ENCODE measurements at regions not wholly inside any gene's neighbourhood (a gene's known extent, or its start where the extent isn't known, plus 50 kb on each side); places are given as distances from the start of the nearest gene placed in this dataset.

DNA sequence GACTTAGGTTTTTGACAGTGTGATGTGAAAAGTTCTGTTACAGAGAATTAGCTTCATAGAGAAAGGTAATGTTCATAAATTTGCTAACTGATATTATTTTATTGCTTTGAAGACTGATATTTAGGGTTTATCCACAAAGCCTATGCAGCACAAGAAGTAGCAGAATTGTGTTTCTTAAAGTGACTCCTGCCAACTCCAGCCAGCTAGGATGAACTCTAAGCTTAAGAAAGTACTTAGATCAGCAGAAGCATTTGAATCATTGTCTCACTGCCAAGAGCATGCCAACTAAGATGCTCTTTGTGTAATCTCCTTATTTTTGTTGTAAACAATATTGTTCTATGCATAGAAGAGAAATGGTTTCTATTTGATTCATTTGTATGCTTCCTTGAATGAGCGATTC lies 589.4 kb upstream of the ADGRL4 start:
- Histone ChIP-seq H3K27ac (ENCODE audit: low read length) (no peak overlapping the region), H3K27me3 (ENCODE audit: control insufficient read depth, insufficient read depth, low read length) (no peaks in the 10 kb centered on the region), H3K4me3 (ENCODE audit: low read depth in 2 of 2, low read length in 2 of 2) (no peak overlapping the region), H3K4me1 (ENCODE audit: control insufficient read depth, insufficient read depth, low read length) (no peaks in the 10 kb centered on the region), H3K9me3 (ENCODE audit: control insufficient read depth, insufficient read depth, low read depth, low read length) (peaks cover 2% of the 10 kb centered on the region; the same call in 1 of the 2 replicates), H3K36me3 (ENCODE audit: control insufficient read depth, insufficient read depth, low read length) (no peaks in the 10 kb centered on the region)
- intact Hi-C loops (cut with micrococcal nuclease; ENCODE audit: unreplicated experiment), result no loop called here
- no peak for DNase-seq (ENCODE audit: low read depth, low spot score)
- no peak for ATAC-seq
- POLR2A ChIA-PET, result no interaction called here
- CTCF ChIA-PET, result no interaction called here
- in situ Hi-C loops (cut with HindIII; ENCODE audit: low pct_unique_long_range_greater_than_20kb, low sequenced_read_pairs), result no loop called here
- BruUV-seq (replicated peaks), result no TSS peak
- TF ChIP-seq, protein P1, sequence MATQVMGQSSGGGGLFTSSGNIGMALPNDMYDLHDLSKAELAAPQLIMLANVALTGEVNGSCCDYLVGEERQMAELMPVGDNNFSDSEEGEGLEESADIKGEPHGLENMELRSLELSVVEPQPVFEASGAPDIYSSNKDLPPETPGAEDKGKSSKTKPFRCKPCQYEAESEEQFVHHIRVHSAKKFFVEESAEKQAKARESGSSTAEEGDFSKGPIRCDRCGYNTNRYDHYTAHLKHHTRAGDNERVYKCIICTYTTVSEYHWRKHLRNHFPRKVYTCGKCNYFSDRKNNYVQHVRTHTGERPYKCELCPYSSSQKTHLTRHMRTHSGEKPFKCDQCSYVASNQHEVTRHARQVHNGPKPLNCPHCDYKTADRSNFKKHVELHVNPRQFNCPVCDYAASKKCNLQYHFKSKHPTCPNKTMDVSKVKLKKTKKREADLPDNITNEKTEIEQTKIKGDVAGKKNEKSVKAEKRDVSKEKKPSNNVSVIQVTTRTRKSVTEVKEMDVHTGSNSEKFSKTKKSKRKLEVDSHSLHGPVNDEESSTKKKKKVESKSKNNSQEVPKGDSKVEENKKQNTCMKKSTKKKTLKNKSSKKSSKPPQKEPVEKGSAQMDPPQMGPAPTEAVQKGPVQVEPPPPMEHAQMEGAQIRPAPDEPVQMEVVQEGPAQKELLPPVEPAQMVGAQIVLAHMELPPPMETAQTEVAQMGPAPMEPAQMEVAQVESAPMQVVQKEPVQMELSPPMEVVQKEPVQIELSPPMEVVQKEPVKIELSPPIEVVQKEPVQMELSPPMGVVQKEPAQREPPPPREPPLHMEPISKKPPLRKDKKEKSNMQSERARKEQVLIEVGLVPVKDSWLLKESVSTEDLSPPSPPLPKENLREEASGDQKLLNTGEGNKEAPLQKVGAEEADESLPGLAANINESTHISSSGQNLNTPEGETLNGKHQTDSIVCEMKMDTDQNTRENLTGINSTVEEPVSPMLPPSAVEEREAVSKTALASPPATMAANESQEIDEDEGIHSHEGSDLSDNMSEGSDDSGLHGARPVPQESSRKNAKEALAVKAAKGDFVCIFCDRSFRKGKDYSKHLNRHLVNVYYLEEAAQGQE (IDR thresholded peaks at IDR 0.05; ENCODE audit: insufficient read depth in 1 of 2, low read depth in 2 of 2, low read length in 1 of 2), result no peak
- TF ChIP-seq, protein P2, sequence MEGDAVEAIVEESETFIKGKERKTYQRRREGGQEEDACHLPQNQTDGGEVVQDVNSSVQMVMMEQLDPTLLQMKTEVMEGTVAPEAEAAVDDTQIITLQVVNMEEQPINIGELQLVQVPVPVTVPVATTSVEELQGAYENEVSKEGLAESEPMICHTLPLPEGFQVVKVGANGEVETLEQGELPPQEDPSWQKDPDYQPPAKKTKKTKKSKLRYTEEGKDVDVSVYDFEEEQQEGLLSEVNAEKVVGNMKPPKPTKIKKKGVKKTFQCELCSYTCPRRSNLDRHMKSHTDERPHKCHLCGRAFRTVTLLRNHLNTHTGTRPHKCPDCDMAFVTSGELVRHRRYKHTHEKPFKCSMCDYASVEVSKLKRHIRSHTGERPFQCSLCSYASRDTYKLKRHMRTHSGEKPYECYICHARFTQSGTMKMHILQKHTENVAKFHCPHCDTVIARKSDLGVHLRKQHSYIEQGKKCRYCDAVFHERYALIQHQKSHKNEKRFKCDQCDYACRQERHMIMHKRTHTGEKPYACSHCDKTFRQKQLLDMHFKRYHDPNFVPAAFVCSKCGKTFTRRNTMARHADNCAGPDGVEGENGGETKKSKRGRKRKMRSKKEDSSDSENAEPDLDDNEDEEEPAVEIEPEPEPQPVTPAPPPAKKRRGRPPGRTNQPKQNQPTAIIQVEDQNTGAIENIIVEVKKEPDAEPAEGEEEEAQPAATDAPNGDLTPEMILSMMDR (IDR thresholded peaks at IDR 0.05), result no peak
- TF ChIP-seq SIN3A (IDR thresholded peaks at IDR 0.05; ENCODE audit: borderline replicate concordance, insufficient read depth, low read depth, low read length), result no peak
- TF ChIP-seq TCF7L2 (IDR thresholded peaks at IDR 0.05; ENCODE audit: low read depth, low read length), result no peak
- no peak for TF ChIP-seq POLR2AphosphoS5 (IDR thresholded peaks at IDR 0.05; ENCODE audit: low read depth, low read length)

DNA sequence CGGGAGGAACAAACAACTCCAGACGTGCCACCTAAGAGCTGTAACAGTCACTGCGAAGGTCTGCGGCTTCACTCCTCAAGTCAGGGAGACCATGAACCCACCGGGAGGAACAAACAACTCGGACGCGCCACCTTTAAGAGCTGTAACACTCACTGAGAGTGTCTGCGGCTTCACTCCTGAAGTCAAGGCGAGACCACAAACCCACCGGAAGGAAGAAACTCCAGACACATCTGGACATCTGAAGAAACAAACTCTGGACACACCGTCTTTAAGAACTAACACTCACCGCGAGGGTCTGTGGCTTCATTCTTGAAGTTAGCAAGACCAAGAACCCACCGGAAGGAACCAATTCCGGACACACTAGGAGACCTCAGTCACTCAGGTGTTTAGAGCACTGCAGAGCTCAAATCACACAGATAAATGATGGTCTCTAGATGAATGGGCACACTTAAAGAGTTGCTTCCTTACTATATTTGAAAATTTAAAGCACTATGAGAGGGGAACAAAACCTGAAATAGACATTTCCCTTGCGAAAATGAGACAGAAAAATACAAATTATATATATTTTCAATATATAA lies 587.7 kb upstream of the ADGRL4 start:
- Histone ChIP-seq H3K27me3 (ENCODE audit: control insufficient read depth, insufficient read depth, low read length) (no peaks in the 10 kb centered on the region), H3K4me1 (ENCODE audit: control insufficient read depth, insufficient read depth, low read length) (no peaks in the 10 kb centered on the region), H3K27ac (ENCODE audit: low read length) (no peak overlapping the region), H3K36me3 (ENCODE audit: control insufficient read depth, insufficient read depth, low read length) (no peaks in the 10 kb centered on the region), H3K4me3 (ENCODE audit: low read depth in 2 of 2, low read length in 2 of 2) (no peak overlapping the region), H3K9me3 (ENCODE audit: control insufficient read depth, insufficient read depth, low read depth, low read length) (no peaks in the 10 kb centered on the region)
- ATAC-seq, result no peak
- intact Hi-C loops (cut with micrococcal nuclease; ENCODE audit: unreplicated experiment) (no loop called here), in situ Hi-C loops (cut with HindIII; ENCODE audit: low pct_unique_long_range_greater_than_20kb, low sequenced_read_pairs) (no loop called here)
- CTCF ChIA-PET, result no interaction called here
- TF ChIP-seq POLR2AphosphoS5 (IDR thresholded peaks at IDR 0.05; ENCODE audit: low read depth, low read length), result no peak
- no peak for TF ChIP-seq SIN3A (IDR thresholded peaks at IDR 0.05; ENCODE audit: borderline replicate concordance, insufficient read depth, low read depth, low read length)
- no TSS peak for BruUV-seq (replicated peaks)
- POLR2A ChIA-PET, result no interaction called here
- DNase-seq (ENCODE audit: low read depth, low spot score), result no peak

DNA sequence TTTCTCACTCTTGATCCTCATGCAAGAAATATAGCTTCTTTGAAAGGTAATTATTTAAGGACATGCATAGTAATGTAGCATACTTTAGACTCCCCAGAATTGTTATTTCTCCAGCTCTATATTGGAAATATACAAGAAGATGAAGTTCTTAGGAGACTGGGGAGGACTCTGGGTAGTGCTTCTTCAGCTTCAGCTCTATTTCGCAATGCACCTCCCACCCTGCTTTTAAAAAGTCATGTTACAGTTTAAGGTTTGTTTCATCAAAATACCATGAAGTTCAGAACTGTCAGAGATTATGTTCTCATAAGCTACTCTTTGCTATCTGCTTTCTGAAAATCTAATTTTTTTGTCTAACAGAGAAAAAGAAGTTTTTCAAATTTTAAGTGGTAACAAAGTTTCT lies 586.2 kb upstream of the ADGRL4 start:
- Histone ChIP-seq H3K4me1 (ENCODE audit: control insufficient read depth, insufficient read depth, low read length) (no peaks in the 10 kb centered on the region), H3K4me3 (ENCODE audit: low read depth in 2 of 2, low read length in 2 of 2) (no peak overlapping the region), H3K36me3 (ENCODE audit: control insufficient read depth, insufficient read depth, low read length) (no peaks in the 10 kb centered on the region), H3K27me3 (ENCODE audit: control insufficient read depth, insufficient read depth, low read length) (no peaks in the 10 kb centered on the region), H3K27ac (ENCODE audit: low read length) (no peak overlapping the region), H3K9me3 (ENCODE audit: control insufficient read depth, insufficient read depth, low read depth, low read length) (no peaks in the 10 kb centered on the region)
- BruUV-seq (replicated peaks), result no TSS peak
- ChIA-PET CTCF (no interaction called here), POLR2A (no interaction called here)
- in situ Hi-C loops (cut with HindIII; ENCODE audit: low pct_unique_long_range_greater_than_20kb, low sequenced_read_pairs) (no loop called here), intact Hi-C loops (cut with micrococcal nuclease; ENCODE audit: unreplicated experiment) (no loop called here)
- DNase-seq (ENCODE audit: low read depth, low spot score) (no peak), ATAC-seq (no peak)
- no peak for TF ChIP-seq TCF7L2 (IDR thresholded peaks at IDR 0.05; ENCODE audit: low read depth, low read length)
- no peak for TF ChIP-seq SIN3A (IDR thresholded peaks at IDR 0.05; ENCODE audit: borderline replicate concordance, insufficient read depth, low read depth, low read length)
- TF ChIP-seq, protein P2 (IDR thresholded peaks at IDR 0.05), result no peak
- no peak for TF ChIP-seq POLR2AphosphoS5 (IDR thresholded peaks at IDR 0.05; ENCODE audit: low read depth, low read length)
- TF ChIP-seq, protein P1 (IDR thresholded peaks at IDR 0.05; ENCODE audit: insufficient read depth in 1 of 2, low read depth in 2 of 2, low read length in 1 of 2), result no peak

Data from Panc1 (cell line).